Suppressor macrophage treated with lipopolysaccharide for 4 hours (primary cell): ENCODE measurements at regions not wholly inside any gene's neighbourhood (a gene's known extent, or its start where the extent isn't known, plus 50 kb on each side); places are given as distances from the start of the nearest gene placed in this dataset.
"Not testable (repeated sequence)": the region's sequence is repeated elsewhere in the genome, so short reads cannot be mapped to it uniquely, and the experiment has no call there.

Experiments
- DNase-seq: peaks from one replicate; pipeline ENCODE4 v3.0.0-alpha.2; 2020

DNA sequence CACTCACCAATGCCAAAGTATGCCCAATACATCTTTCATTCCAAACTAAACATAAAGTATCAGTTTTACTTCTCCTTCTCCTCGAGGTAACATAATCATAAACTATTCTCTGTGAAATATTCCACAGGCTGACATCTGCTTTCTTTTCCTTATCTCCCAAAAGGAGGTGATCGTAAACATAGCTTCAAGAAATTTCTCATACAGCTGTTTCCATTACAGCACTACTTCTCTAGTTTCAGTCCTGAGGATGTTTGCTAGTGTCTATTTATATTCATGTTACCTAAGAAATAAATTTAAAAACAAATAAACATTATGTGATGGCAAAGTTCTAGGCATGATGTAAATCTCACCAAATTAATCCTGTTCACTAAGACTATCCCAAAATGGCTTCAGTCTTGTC, 90.1 kb upstream of the CPSF6 start:
- no peak for DNase-seq

- no peak for DNase-seq
Measured at GRCh38 chr12:69150083-69150795, 89.1 kb upstream of the CPSF6 start.

- DNase-seq: no peak
Measured at GRCh38 chr12:69150796-69151127, 88.6 kb upstream of the CPSF6 start.

DNA sequence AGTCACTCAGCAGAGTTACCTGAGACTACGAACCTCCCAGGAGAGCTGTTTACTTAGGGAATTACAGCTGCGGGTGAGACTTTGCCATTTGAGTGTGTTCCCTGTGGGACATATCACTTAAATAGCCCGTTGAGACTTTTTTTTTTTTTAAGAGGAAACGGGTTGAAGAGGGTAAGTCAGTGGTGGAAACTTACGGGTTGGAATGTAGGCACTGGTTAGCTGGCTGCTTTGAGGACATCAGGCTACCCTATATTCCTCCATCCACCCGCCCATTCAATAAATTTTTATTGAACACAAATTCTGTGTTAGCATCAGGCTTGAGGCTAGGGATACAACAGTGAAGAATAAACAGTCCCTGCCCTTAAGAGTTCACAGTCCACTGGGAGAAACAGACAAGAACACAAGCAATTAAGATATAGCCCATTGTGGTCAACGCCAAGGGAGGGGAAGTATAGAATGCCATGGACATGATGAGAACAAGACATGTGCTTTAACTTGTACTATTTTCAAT, 88.1 kb upstream of the CPSF6 start:
- no peak for DNase-seq

DNA sequence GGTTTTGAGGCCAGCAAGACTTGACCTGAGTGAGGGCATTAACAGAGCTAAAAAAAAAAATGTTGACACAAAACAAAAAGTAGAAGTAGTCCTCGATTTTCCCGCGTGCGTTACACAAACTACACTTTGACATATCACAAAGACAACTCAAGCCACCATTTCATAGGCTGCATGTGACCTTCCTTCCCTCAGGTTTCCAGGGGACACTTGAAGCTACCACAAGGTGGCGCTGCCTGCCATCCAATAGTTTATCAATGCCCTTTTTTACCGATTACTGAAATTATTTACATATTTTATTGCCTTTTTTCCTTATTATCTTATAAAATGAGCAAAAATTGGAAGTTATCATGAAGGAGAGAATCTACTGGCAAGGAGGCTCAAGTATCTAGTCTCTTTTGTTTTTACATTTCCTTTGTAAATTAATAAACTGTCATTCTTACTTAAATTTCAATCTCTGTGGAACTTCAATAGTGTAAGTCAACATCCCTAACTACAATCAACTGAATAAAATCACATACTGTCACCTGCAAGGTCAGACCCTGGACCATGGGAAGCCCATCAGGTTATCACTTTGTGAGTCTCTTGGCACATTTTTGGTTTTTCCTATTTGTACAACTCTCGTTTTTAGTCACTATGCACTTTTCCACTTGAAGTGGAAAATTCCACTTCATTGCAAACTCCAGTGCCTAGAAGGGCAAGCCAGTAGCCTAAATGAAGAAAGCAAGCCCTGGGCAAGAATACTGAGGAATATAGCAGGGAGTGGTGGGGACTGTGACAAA, 84.6 kb upstream of the CPSF6 start:
- DNase-seq: peak; percentile 82

- peak; percentile 92 for DNase-seq
Measured at GRCh38 chr12:69157023-69157655, 82.2 kb upstream of the CPSF6 start.

GRCh38 chr12:69161829-69162228, 77.5 kb upstream of the CPSF6 start:
- no peak for DNase-seq

DNA sequence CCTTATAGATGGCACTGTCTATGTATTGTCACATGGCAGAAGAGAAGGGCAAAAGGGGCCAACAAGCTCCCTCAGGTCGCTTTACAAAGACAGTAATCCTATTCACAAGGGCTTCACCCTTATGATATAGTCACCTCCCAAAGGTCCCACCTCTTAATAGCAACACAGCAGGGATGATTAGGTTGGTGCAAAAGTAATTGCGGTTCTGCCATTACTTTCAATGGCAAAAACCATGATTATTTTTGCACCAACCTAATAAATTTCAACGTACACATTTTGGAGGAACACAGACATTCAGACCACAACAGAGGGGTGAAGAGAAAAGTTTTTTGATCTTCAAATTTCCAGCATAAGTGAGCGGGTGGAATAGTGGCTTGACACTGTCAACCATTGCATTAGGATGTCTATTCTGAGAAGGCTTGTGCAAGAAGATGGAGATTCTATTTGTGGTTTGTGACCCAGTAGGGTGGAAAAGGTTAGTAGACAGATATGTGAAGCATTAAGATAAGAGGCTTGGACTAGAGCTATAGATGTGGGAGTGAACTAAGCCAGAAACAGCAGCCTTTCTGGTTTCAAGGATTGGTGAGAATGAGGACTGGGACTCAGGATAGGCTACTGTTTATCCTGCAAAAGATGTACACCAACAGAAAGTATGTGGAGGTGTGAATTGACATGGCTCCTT, 75.5 kb upstream of the CPSF6 start:
- no peak for DNase-seq

DNA sequence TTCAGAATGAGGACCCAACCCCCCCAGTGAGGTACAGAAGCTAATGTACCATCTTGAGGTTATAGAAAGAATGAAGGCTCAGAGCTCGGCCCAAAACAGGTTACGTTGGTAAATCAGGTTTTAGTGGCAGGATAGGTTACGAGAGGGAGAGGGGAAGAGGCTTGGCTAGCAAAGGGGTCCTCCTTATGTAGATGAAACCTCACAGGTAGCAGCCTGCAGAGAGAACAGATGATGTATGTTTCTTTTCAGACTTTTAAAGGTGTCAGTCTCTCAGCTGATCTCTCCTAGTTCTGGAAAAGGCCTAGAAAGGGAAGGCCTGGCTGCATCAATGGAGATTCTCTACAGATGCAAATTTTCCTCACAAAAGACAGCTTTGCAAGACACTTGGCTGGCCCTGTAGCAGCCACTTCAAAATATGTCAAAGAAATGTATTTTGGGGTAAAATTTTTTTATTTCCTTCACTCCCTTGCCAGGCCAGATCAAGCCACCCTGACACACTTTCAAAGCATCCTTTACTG, 71.7 kb upstream of the CPSF6 start:
- no peak for DNase-seq

DNA sequence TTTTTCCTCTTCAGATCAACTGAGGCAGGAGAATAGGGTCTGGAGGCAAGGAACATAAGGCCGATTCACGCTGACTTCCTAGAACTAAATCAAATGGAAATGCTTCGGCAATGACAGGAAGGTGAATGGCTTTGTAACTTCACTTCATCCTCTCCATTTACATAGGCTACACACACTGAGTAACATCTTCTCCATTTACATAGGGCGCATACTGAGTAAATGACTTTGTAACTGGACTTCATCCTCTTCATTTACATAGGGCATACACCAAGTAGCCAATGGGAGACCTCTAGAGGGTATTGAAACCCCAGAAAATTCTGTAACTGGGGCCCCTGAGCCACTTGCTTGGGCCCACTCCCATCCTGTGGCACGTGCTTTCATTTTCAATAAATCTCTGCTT, 71.0 kb upstream of the CPSF6 start:
- no peak for DNase-seq

DNA sequence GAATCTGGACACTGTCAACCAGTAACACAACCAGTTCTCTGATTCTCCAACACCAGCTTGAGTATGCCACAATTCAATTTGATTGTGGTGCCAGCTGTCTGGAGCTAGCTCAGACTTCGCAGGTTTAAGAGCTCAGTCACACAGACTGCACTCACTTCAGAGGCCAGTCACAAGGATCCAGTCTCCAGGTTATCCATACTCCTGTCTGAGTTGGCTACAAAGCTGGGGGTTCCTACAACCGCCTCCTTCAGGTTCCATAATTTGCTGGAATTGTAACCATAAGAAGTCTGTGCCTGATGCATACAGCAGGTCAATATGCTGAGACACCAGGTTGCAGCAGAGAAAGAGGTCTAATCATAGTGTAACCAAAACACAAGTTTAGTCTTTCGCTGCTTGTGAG, 70.5 kb upstream of the CPSF6 start:
- DNase-seq: no peak

GRCh38 chr12:69170293-69170692, 69.1 kb upstream of the CPSF6 start:
- no peak for DNase-seq

- DNase-seq: no peak
Measured at GRCh38 chr12:69171881-69172280, 67.5 kb upstream of the CPSF6 start.

DNA sequence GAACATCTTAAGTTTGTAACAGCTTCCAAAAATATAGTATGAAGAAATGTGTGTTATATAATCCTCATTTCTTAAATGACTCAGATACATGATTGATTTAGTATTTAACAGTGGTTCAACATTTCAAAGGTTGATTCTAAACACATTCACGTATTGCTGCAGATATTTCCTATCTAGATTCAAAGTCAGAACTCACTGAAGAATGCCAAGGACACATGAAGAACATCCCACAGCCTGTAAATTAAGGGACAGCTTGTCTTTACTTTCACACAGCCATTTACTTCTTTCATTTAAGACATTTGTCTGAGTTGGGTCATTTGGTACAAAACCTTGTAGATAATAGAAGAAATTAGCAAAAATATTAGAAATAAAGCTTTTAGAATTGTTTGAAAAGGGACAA, 66.9 kb upstream of the CPSF6 start:
- DNase-seq: no peak

- DNase-seq: no peak
Measured at GRCh38 chr12:69173368-69173767, 66.0 kb upstream of the CPSF6 start.

DNA sequence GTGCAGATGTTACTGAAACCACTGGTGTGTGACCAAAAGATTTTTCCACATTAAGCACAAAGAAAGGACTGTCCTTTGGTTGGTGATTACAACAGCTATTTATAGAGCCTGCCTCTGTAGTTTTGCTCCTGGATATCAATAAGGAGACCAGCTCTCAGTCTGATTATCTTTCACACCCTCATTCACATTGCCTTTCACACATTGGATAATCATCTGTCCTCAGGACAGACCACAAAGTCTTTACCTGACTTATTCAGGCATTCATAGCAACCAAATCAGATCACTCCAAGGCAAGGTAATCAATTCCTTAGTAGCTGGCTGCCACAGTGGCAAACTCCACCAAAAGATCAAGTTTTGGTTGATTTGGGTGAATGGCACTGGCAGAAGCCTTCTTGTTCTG, 59.6 kb upstream of the CPSF6 start:
- DNase-seq: no peak

GRCh38 chr12:69187572-69187971, 51.8 kb upstream of the CPSF6 start:
- DNase-seq: not testable (repeated sequence)

DNA sequence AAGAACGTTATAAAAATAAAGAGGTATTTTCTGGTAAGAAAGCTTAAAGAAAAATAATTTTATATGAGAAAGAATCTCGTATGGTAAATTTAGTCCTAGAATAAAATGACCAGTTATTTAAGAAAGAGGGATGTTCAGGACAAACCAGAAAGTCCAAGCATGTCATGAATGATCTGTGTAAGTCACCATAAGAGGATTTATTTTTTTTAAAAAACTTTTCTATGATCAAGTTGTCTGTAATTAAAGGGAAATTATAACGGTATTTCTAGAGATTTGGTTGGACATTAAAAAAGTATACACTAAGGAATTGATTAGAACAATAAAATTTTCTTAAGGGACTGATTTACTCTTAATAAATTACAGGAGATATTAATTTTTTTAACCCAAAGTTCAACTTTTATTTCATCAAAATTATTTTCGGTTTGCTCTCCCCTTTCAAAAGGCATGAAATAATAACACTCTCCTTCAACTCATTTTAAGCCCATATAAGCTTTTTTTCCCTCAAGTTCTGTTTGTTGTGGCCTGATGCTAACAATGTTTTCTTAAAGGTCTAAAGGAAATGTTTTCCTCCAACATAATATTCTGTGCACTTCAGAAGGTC, 49.9 kb upstream of the CPSF6 start:
- DNase-seq: no peak
